Endodermal cell (in vitro differentiated cells): ENCODE measurements at regions not wholly inside any gene's neighbourhood (a gene's known extent, or its start where the extent isn't known, plus 50 kb on each side); places are given as distances from the start of the nearest gene placed in this dataset.

ENCODE experiments used
- DNase-seq: peaks from one replicate; pipeline ENCODE4 v3.0.0-alpha.2; 2017
- H3K27ac ChIP-seq: 2 replicates; pipeline ENCODE4 v1.5.1; 2013; ENCODE audit warnings: mild to moderate bottlenecking, low read depth, low read length, moderate library complexity
- H3K27me3 ChIP-seq: 2 replicates; pipeline ENCODE4 v1.6.1; 2013; ENCODE audit warnings: mild to moderate bottlenecking, low read length, moderate library complexity; ENCODE audit not compliant: insufficient read depth, control insufficient read depth, poor library complexity, severe bottlenecking
- H3K36me3 ChIP-seq: 2 replicates; pipeline ENCODE4 v1.7.0; 2013; ENCODE audit warnings: mild to moderate bottlenecking, low read length, moderate library complexity; ENCODE audit not compliant: control insufficient read depth, insufficient read depth
- H3K4me1 ChIP-seq: one replicate; pipeline ENCODE4 v1.7.0; 2013; ENCODE audit warnings: low read length; ENCODE audit not compliant: control insufficient read depth, insufficient read depth
- H3K4me3 ChIP-seq: 2 replicates; pipeline ENCODE4 v1.5.1; 2013; ENCODE audit warnings: mild to moderate bottlenecking, low read length, moderate library complexity
- H3K9ac ChIP-seq: 2 replicates; pipeline ENCODE4 v1.6.1; 2013; ENCODE audit warnings: mild to moderate bottlenecking, low read length, moderate library complexity; ENCODE audit not compliant: poor library complexity, severe bottlenecking; ENCODE audit errors: extremely low read depth
- H3K9me3 ChIP-seq: 2 replicates; pipeline ENCODE4 v1.6.1; 2013; ENCODE audit warnings: mild to moderate bottlenecking, low read length, moderate library complexity; ENCODE audit not compliant: control insufficient read depth
- H3K27ac Mint-ChIP-seq: 2 replicates; pipeline ENCODE4 v1.8.0; 2020; ENCODE audit warnings: mixed read lengths
- H3K27me3 Mint-ChIP-seq: 2 replicates; pipeline ENCODE4 v1.8.0; 2021; ENCODE audit warnings: mild to moderate bottlenecking, mixed read lengths; ENCODE audit not compliant: insufficient read depth
- H3K36me3 Mint-ChIP-seq: 2 replicates; pipeline ENCODE4 v1.8.0; 2020; ENCODE audit warnings: low read depth, mixed read lengths
- H3K4me1 Mint-ChIP-seq: 2 replicates; pipeline ENCODE4 v1.8.0; 2020; ENCODE audit warnings: mixed read lengths
- H3K4me3 Mint-ChIP-seq: 2 replicates; pipeline ENCODE4 v1.8.0; 2020; ENCODE audit warnings: mild to moderate bottlenecking, moderate library complexity, mixed read lengths
- H3K9me3 Mint-ChIP-seq: 2 replicates; pipeline ENCODE4 v1.8.0; 2020; ENCODE audit warnings: mild to moderate bottlenecking, mixed read lengths
- WGBS, 2 experiments: methylation state at CpG; one replicate each; pipeline versions ENCODE4 v1.1.5 to v1.1.7; 2013; ENCODE audit warnings: missing lambda C conversion rate in 2 of 2, mixed read lengths in 1 of 2; ENCODE audit not compliant: insufficient coverage in 1 of 2, insufficient read length in 1 of 2; 5-methylcytosine and 5-hydroxymethylcytosine counted together
- TF ChIP-seq, protein P1 (sequence below): fragments of 200-600 bp; sonication (generic); conservative IDR thresholded peaks from 2 replicates; pipeline ENCODE4 v1.5.0; 2021; ENCODE audit warnings: antibody characterized with exemption, mild to moderate bottlenecking

DNA sequence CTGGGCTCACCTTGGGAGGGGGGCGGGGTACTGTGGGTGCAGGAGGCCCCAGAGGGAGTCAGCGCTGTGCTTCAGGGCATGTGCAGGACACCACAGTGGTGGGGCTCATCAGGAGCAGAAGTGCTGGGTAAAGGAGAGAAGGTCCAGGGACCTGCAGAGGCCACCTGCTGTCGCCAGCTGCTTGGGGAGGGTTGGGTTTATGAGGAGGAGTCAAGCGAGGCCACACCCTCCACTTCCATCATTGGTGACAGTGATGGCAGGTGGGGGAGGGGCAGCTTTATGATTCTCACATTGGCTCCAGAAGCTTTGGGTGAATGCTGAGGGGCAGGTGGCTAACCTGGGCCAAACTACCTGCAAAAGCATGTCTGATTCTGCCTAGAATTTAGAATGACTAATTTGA, 392.6 kb downstream of the HRH4 start:
- H3K4me3 ChIP-seq, result no peak overlapping the region
- no peaks in the 10 kb centered on the region for H3K36me3 ChIP-seq
- DNase-seq, result no peak
- H3K9me3 ChIP-seq, result no peaks in the 10 kb centered on the region
- Mint-ChIP-seq H3K36me3 (no peaks in the 10 kb centered on the region), H3K4me1 (peaks cover 4% of the 10 kb centered on the region), H3K27ac (no peak overlapping the region), H3K9me3 (no peaks in the 10 kb centered on the region), H3K4me3 (no peak overlapping the region), H3K27me3 (peaks cover 14% of the 10 kb centered on the region)
- H3K27me3 ChIP-seq, result no peaks in the 10 kb centered on the region
- WGBS, 2 experiments, result 98% methylated on average over 3 of the region's 4 CpGs; no CpG with 5 or more reads in 1 of the 2 experiments
- H3K4me1 ChIP-seq, result no peaks in the 10 kb centered on the region
- H3K27ac ChIP-seq, result no peak overlapping the region
- TF ChIP-seq, protein P1, sequence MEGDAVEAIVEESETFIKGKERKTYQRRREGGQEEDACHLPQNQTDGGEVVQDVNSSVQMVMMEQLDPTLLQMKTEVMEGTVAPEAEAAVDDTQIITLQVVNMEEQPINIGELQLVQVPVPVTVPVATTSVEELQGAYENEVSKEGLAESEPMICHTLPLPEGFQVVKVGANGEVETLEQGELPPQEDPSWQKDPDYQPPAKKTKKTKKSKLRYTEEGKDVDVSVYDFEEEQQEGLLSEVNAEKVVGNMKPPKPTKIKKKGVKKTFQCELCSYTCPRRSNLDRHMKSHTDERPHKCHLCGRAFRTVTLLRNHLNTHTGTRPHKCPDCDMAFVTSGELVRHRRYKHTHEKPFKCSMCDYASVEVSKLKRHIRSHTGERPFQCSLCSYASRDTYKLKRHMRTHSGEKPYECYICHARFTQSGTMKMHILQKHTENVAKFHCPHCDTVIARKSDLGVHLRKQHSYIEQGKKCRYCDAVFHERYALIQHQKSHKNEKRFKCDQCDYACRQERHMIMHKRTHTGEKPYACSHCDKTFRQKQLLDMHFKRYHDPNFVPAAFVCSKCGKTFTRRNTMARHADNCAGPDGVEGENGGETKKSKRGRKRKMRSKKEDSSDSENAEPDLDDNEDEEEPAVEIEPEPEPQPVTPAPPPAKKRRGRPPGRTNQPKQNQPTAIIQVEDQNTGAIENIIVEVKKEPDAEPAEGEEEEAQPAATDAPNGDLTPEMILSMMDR, result no peak
- H3K9ac ChIP-seq, result no peak overlapping the region

DNA sequence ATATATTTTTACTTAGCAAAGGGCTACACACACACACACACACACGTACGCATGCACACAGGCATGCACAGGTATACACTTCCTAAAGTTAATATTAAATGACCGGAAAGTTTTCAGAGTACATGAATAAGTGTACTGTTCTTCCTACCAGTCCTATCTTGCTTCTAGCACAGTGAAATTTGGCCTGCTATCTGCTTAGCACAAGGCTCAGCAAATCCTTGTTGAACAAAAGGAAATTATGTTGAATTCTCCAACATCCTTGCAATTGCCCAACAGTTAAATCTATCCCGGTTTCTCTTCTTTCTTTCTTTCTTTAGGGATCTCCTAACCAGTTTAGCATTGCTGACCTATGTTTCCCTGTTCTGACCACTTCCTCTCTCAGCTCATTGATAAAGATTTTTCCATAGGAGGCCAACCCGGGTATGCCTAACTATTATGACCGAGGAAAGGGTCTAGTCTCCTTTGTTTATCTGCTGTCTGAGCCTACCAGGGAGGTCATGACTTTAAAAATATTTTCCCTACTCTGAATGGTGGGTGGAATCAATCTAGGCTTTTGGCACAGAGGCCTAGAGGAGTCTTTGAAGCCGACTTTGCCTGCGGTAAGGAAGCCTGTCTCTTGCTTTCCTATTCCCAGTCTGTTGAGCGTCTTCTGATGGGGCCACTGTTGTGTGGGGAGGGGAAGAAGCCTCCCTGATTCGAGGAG, 400.7 kb downstream of the HRH4 start:
- no peak for DNase-seq
- Histone ChIP-seq H3K27me3 (no peaks in the 10 kb centered on the region), H3K27ac (peak overlapping the region; percentile 96), H3K36me3 (no peaks in the 10 kb centered on the region), H3K9me3 (no peaks in the 10 kb centered on the region), H3K9ac (no peak overlapping the region), H3K4me3 (no peak overlapping the region), H3K4me1 (no peaks in the 10 kb centered on the region)
- no peak overlapping the region for H3K4me3 Mint-ChIP-seq
- H3K4me1 Mint-ChIP-seq, result peaks cover 5% of the 10 kb centered on the region
- H3K27me3 Mint-ChIP-seq, result peaks cover 6% of the 10 kb centered on the region
- H3K36me3 Mint-ChIP-seq, result no peaks in the 10 kb centered on the region
- no peaks in the 10 kb centered on the region for H3K9me3 Mint-ChIP-seq
- TF ChIP-seq, protein P1, result no peak
- 78 to 90% methylated on average over 5 to 10 of the region's 10 CpGs for WGBS, 2 experiments
- no peak overlapping the region for H3K27ac Mint-ChIP-seq

DNA sequence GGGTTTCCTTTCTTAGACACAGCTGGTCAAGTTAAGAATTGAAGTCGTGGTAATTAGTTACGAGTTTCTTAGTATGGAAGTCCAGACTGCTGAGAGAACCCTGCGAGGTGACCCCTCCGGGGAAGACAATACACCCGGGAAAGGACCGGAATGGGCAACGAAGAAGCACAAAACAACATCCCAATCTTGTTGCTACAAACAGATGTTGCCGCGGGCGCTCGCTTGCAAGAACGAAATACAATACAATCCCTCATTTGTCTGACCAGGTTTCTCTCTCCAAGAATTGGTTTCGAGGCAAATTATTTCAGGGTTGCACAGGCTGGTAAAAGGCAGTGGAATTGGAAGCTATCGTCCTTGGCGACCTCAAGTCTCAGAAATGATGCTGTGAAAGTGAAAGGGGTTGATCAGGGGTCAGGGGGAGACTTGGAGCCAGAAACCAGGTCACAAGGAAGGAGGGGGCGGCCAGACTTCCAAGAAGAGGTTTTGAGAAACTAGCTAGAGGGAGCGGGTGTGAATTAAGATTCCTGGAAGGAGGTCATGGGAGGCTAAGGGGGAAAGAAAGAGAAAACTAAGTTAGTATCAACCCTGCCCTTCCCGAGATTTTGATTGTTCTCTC, 401.9 kb downstream of the HRH4 start:
- H3K27me3 Mint-ChIP-seq, result peaks cover 2% of the 10 kb centered on the region
- H3K27me3 ChIP-seq, result no peaks in the 10 kb centered on the region
- no peak for DNase-seq
- H3K4me3 Mint-ChIP-seq, result no peak overlapping the region
- H3K27ac Mint-ChIP-seq, result no peak overlapping the region
- peaks cover 5% of the 10 kb centered on the region for H3K4me1 Mint-ChIP-seq
- no peaks in the 10 kb centered on the region for H3K9me3 ChIP-seq
- H3K36me3 Mint-ChIP-seq, result no peaks in the 10 kb centered on the region
- TF ChIP-seq, protein P1, result no peak
- no peak overlapping the region for H3K4me3 ChIP-seq
- H3K9me3 Mint-ChIP-seq, result no peaks in the 10 kb centered on the region
- H3K9ac ChIP-seq, result no peak overlapping the region
- WGBS, 2 experiments, result 60 to 73% methylated on average over 15 to 18 of the region's 18 CpGs
- no peaks in the 10 kb centered on the region for H3K4me1 ChIP-seq
- H3K27ac ChIP-seq, result peak overlapping the region; percentile 96
- H3K36me3 ChIP-seq, result no peaks in the 10 kb centered on the region
